ENCODE measurements at regions not wholly inside any gene's neighbourhood (a gene's known extent, or its start where the extent isn't known, plus 50 kb on each side); places are given as distances from the start of the nearest gene placed in this dataset.

DNA sequence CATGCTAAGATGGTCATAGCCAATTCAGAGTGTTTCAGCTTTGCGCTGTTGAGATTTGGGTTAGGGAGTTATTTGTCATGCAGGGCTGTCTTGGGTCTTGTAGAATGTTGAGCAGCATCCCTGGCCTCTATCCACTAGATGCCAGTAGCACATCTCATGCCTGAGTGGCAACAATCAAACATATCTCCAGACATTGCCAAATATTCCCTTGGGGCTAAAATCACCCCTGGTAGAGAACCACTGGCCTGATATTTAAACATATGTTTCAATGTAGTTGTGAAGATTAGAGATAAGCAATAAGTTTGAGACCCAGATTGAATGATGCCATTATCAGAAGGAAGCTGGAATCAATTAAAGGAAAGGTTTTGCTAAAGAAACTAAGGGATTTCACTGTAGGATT is 463.3 kb downstream of the DOK5 start:
- TF ChIP-seq KAT2A (conservative IDR thresholded peaks at IDR 0.05; ENCODE audit: control insufficient read depth, low read depth, low read length) (no peak), SMC3 (IDR thresholded peaks at IDR 0.05; ENCODE audit: borderline replicate concordance, low read length) (no peak), EZH2 (IDR thresholded peaks at IDR 0.05; ENCODE audit: borderline replicate concordance, control insufficient read depth, low read depth, low read length) (no peak), CTCF (IDR thresholded peaks at IDR 0.05 in 2 of 3, conservative IDR thresholded peaks at IDR 0.05 in 1 of 3; ENCODE audit: control insufficient read depth in 2 of 3, extremely low read depth in 1 of 3, insufficient read depth in 1 of 3, low read depth in 3 of 3, low read length in 3 of 3) (no peak), CREB1 (IDR thresholded peaks at IDR 0.05; ENCODE audit: low read depth) (no peak), FOXK2 (IDR thresholded peaks at IDR 0.05) (no peak), IKZF2 (IDR thresholded peaks at IDR 0.05) (no peak), BCL11A (IDR thresholded peaks at IDR 0.05; ENCODE audit: low read depth, low read length) (no peak), ATF2 (IDR thresholded peaks at IDR 0.05; ENCODE audit: low read length) (no peak), YY1 (IDR thresholded peaks at IDR 0.05; ENCODE audit: low read depth, low read length) (no peak)

Data from GM12878 (cell line).